Subcutaneous abdominal adipose tissue (tissue), 5 donors: ENCODE measurements at regions not wholly inside any gene's neighbourhood (a gene's known extent, or its start where the extent isn't known, plus 50 kb on each side); places are given as distances from the start of the nearest gene placed in this dataset.

Experiments
- H3K27ac ChIP-seq: one replicate; pipeline ENCODE4 v1.7.0; 2013; ENCODE audit warnings: low read depth, mild to moderate bottlenecking, inconsistent platforms, low read length, moderate library complexity
- H3K27me3 ChIP-seq, 5 donors: one replicate each; pipeline ENCODE4 v1.7.0; 2013; ENCODE audit warnings: low read length in 5 of 5, inconsistent platforms in 1 of 5; ENCODE audit not compliant: control insufficient read depth in 5 of 5, insufficient read depth in 4 of 5
- H3K36me3 ChIP-seq, 5 donors: one replicate each; pipeline ENCODE4 v1.7.0; 2013; ENCODE audit warnings: low read length in 5 of 5; ENCODE audit not compliant: control insufficient read depth in 5 of 5, insufficient read depth in 5 of 5
- H3K4me1 ChIP-seq, 5 donors: one replicate each; pipeline ENCODE4 v1.7.0; 2013; ENCODE audit warnings: low read length in 5 of 5, mild to moderate bottlenecking in 3 of 5, moderate library complexity in 1 of 5; ENCODE audit not compliant: control insufficient read depth in 5 of 5, insufficient read depth in 5 of 5
- H3K4me3 ChIP-seq, 5 donors: one replicate each; pipeline ENCODE4 v1.7.0; 2013; ENCODE audit warnings: low read length in 5 of 5, low read depth in 1 of 5
- H3K9ac ChIP-seq, 5 donors: one replicate each; pipeline ENCODE4 v1.7.0; 2013; ENCODE audit warnings: low read length in 5 of 5, mild to moderate bottlenecking in 4 of 5, moderate library complexity in 3 of 5
- H3K9me3 ChIP-seq, 5 donors: one replicate each; pipeline ENCODE4 v1.7.0; 2013; ENCODE audit warnings: low read length in 5 of 5; ENCODE audit not compliant: control insufficient read depth in 5 of 5
- donor health status: healthy.
- donor health status: healthy.
- donor health status: healthy.
- donor health status: healthy.
- donor health status: healthy.

GRCh38 chr4:181488926-181489325 lies 754.3 kb upstream of the TENM3 start:
- H3K9me3 ChIP-seq, result no peaks in the 10 kb centered on the region
- no peak overlapping the region for H3K4me3 ChIP-seq
- H3K36me3 ChIP-seq, result no peaks in the 10 kb centered on the region
- H3K9ac ChIP-seq, result no peak overlapping the region
- no peak overlapping the region for H3K27ac ChIP-seq
- no peaks in the 10 kb centered on the region for H3K27me3 ChIP-seq
- peaks cover 0 to 11% (median 0%) of the 10 kb centered on the region in 5 donors for H3K4me1 ChIP-seq

GRCh38 chr4:181498148-181498547 lies 745.1 kb upstream of the TENM3 start:
- H3K4me1 ChIP-seq, result no peaks in the 10 kb centered on the region
- no peaks in the 10 kb centered on the region for H3K36me3 ChIP-seq
- no peak overlapping the region for H3K9ac ChIP-seq
- no peak overlapping the region for H3K27ac ChIP-seq
- no peaks in the 10 kb centered on the region for H3K27me3 ChIP-seq
- H3K9me3 ChIP-seq, result peaks cover 0 to 3% (median 0%) of the 10 kb centered on the region in 5 donors
- H3K4me3 ChIP-seq, result no peak overlapping the region

GRCh38 chr4:181502611-181503010 lies 740.6 kb upstream of the TENM3 start:
- Histone ChIP-seq H3K9me3 (peaks cover 0 to 3% (median 0%) of the 10 kb centered on the region in 5 donors), H3K4me1 (no peaks in the 10 kb centered on the region), H3K9ac (no peak overlapping the region), H3K27ac (no peak overlapping the region), H3K27me3 (no peaks in the 10 kb centered on the region), H3K36me3 (no peaks in the 10 kb centered on the region), H3K4me3 (no peak overlapping the region)

DNA sequence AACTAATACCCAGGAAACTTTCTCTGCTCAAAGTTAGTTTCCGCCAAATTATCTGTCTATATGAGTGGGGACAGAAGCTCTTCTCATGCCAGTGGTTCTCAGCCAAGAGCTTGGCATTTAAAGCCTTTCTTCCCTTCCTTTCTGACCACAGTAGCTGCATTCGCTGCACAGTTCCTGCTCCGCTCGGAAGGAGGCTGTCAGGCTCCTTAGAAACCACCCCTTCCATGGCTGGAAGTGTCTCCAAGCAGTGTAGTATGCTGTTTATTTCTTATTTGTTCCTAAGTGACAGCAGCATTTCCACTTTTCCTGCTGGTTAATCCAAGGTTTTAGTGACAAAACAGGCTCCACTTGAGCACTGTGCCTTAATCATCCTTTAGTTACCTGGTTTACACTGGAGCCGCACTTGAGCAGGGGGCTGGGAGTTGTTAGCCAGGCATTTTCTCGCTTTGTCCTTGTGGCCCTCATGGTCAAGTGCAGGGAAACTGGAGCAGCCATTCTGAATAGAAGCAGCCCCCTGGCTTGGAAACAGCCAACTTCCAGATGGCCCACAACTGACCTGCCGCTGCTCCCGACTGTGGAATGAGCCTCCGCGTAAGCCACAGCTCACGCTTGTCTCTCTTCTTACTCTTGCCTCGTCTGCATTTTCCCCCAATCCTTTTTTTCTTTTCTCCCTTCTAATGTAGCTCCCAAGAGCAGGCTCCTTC lies 739.4 kb upstream of the TENM3 start:
- Histone ChIP-seq H3K4me3 (no peak overlapping the region), H3K36me3 (no peaks in the 10 kb centered on the region), H3K27me3 (no peaks in the 10 kb centered on the region), H3K9ac (no peak overlapping the region), H3K27ac (no peak overlapping the region), H3K9me3 (no peaks in the 10 kb centered on the region), H3K4me1 (peaks cover 0 to under 1% (median 0%) of the 10 kb centered on the region in 5 donors)

GRCh38 chr4:181504924-181505323 lies 738.3 kb upstream of the TENM3 start:
- Histone ChIP-seq H3K9ac (no peak overlapping the region), H3K36me3 (no peaks in the 10 kb centered on the region), H3K27me3 (no peaks in the 10 kb centered on the region), H3K9me3 (no peaks in the 10 kb centered on the region), H3K4me1 (peaks cover 0 to 8% (median 3%) of the 10 kb centered on the region in 5 donors), H3K27ac (no peak overlapping the region), H3K4me3 (no peak overlapping the region)

DNA sequence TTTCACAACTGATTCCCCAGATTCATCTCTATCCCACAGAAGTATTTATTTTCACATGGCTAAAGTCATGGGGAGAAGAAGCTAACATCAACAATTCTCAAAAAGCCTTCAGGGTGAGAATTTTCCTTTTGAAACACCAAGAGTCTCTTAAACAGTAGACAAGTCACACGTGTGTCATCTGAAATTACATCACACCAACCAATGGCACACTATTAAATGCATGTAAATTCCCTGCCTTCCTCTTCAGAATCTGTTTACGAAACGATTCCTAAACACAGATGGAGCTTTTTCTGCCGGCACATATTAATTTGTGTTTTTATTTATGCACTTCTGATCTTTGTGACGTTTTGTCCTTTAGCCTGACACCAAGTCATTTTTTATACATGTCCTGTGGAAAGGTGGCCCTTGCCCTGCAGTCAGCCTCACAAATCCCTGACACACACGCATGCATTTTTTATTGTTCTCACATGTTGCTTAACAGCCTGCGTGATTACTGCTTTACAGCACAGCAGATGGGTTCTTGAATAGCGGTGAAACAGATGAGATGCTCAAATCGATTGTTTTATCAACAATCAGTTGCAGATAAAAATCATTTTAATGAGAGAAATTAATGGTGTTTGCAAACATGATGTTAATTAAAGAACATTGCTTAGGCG lies 735.9 kb upstream of the TENM3 start:
- H3K4me3 ChIP-seq, result no peak overlapping the region
- H3K27ac ChIP-seq, result no peak overlapping the region
- peaks cover 0 to 8% (median 3%) of the 10 kb centered on the region in 5 donors for H3K4me1 ChIP-seq
- H3K9me3 ChIP-seq, result no peaks in the 10 kb centered on the region
- H3K36me3 ChIP-seq, result no peaks in the 10 kb centered on the region
- no peaks in the 10 kb centered on the region for H3K27me3 ChIP-seq
- H3K9ac ChIP-seq, result no peak overlapping the region

GRCh38 chr4:181507938-181508337 lies 735.3 kb upstream of the TENM3 start:
- Histone ChIP-seq H3K9me3 (no peaks in the 10 kb centered on the region), H3K4me1 (peaks cover 0 to 8% (median 3%) of the 10 kb centered on the region in 5 donors), H3K36me3 (no peaks in the 10 kb centered on the region), H3K27ac (no peak overlapping the region), H3K9ac (no peak overlapping the region), H3K27me3 (no peaks in the 10 kb centered on the region), H3K4me3 (no peak overlapping the region)

GRCh38 chr4:181508601-181509000 lies 734.6 kb upstream of the TENM3 start:
- no peak overlapping the region for H3K9ac ChIP-seq
- H3K27me3 ChIP-seq, result no peaks in the 10 kb centered on the region
- H3K9me3 ChIP-seq, result no peaks in the 10 kb centered on the region
- peaks cover 0 to 8% (median 3%) of the 10 kb centered on the region in 5 donors for H3K4me1 ChIP-seq
- no peak overlapping the region for H3K4me3 ChIP-seq
- H3K36me3 ChIP-seq, result no peaks in the 10 kb centered on the region
- no peak overlapping the region for H3K27ac ChIP-seq

DNA sequence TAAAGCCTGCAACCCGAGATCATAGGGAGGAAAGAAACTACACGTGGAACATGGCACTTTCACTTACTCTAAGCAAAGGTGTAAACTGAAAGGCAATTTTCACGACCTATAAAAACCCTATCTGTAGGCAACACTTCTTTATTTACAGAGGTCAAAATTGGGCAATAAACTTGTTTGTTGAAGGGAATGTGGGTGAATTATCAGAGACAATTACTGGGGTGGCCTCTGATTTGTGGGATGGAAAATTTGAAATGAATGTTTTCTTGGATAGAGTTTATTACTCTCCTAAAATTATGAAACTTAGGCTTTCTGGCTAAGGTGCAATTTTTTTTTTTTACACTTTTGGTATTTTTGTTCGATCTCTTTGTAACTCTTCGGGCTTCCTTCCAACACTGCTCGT lies 734.1 kb upstream of the TENM3 start:
- Histone ChIP-seq H3K4me3 (no peak overlapping the region), H3K27ac (no peak overlapping the region), H3K27me3 (no peaks in the 10 kb centered on the region), H3K9ac (no peak overlapping the region), H3K9me3 (no peaks in the 10 kb centered on the region), H3K36me3 (no peaks in the 10 kb centered on the region), H3K4me1 (peaks cover 0 to 8% (median 3%) of the 10 kb centered on the region in 5 donors)

DNA sequence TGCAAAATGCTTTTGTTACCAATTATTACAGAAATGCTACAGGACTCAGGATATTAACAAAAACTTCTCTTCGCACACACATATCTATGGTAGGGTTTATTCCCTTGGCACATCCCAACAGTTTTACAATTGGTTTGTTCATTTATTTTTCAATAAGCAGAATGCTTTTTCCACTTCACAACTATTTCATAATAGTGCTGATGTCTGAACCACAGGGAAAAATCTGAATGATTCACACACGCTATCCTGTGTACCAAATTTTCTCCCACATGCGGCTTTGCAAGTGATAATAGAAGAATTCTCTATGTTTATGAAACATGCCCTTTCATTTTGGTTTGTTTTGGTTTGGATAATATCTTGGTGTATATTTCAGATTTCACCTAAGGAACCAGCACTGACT lies 725.7 kb upstream of the TENM3 start:
- no peak overlapping the region for H3K4me3 ChIP-seq
- no peak overlapping the region for H3K9ac ChIP-seq
- H3K27ac ChIP-seq, result no peak overlapping the region
- no peaks in the 10 kb centered on the region for H3K9me3 ChIP-seq
- H3K36me3 ChIP-seq, result no peaks in the 10 kb centered on the region
- peaks cover 0 to 14% (median 5%) of the 10 kb centered on the region in 5 donors for H3K4me1 ChIP-seq
- no peaks in the 10 kb centered on the region for H3K27me3 ChIP-seq
